HepG2 (cell line): ENCODE measurements at regions not wholly inside any gene's neighbourhood (a gene's known extent, or its start where the extent isn't known, plus 50 kb on each side); places are given as distances from the start of the nearest gene placed in this dataset.
A peak's percentile ranks its signal among the peaks of the same experiment; 100 is the strongest.

ENCODE experiments used
- ATAC-seq: fragments of 200-7000 bp; cut with Tn5 transposase; 3 replicates; pipeline ENCODE4 v1.9.1; 2020; ENCODE audit warnings: mild to moderate bottlenecking, moderate library complexity
- BruUV-seq: library from RNA; stranded (reverse); fragments of 400-500 nt; replicated peaks from 2 replicates; lab custom pipeline; 2021; lab: Mats Ljungman, UMichigan
- CTCF ChIA-PET: fragments of 300-600 bp; formaldehyde crosslinking; extraction: SDS; loops from one replicate; lab custom pipeline; 2021; ENCODE audit warnings: low total read pairs, inconsistent platforms, low intra/inter-chr PET ratio; lab: Yijun Ruan, JAX
- POLR2A ChIA-PET: fragments of 350-600 bp; sonication (Branson Sonifier 250); formaldehyde crosslinking; loops from one replicate; lab custom pipeline; 2020; ENCODE audit warnings: antibody characterized with exemption, inconsistent platforms; lab: Yijun Ruan, JAX
- DNase-seq: peaks from one replicate; pipeline ENCODE4 v3.0.0-alpha.2; 2015; ENCODE audit warnings: low spot score
- FAIRE-seq: peaks from 3 replicates; lab custom pipeline; 2011; peaks lifted over from hg19 to GRCh38; lab: Jason Lieb, UNC
- H2AFZ ChIP-seq: one replicate; pipeline ENCODE4 v1.6.1; 2011; ENCODE audit warnings: low read length, inconsistent platforms
- H3K27ac ChIP-seq: fragments of 300-600 bp; 3 replicates; pipeline ENCODE4 v1.8.0; 2011; ENCODE audit warnings: mixed run types, mild to moderate bottlenecking, mixed read lengths, low read length, inconsistent platforms; ENCODE audit not compliant: insufficient read depth; ENCODE audit errors: extremely low read length
- H3K27me3 ChIP-seq, 2 experiments: fragments of 200-600 bp in 1 of 2; 2 replicates in 1 of 2; 3 replicates in 1 of 2; pipeline versions ENCODE4 v1.6.0 to v1.8.0; 2011; ENCODE audit warnings: low read length in 2 of 2, mild to moderate bottlenecking in 2 of 2, moderate library complexity in 2 of 2, inconsistent platforms in 1 of 2; ENCODE audit not compliant: insufficient read depth in 2 of 2, control insufficient read depth in 1 of 2
- H3K36me3 ChIP-seq, 2 experiments: fragments of 200-600 bp in 1 of 2; replicated peaks in 1 of 2; 2 replicates in 1 of 2; 3 replicates in 1 of 2; pipeline versions ENCODE4 v1.5.1 to v1.8.0; 2011; ENCODE audit warnings: low read length in 2 of 2, inconsistent platforms in 1 of 2; ENCODE audit not compliant: insufficient read depth in 2 of 2, control insufficient read depth in 1 of 2
- H3K4me1 ChIP-seq: 2 replicates; pipeline ENCODE4 v1.5.1; 2012; ENCODE audit warnings: low read length, inconsistent platforms; ENCODE audit not compliant: insufficient read depth
- H3K4me2 ChIP-seq: 2 replicates; pipeline ENCODE4 v1.6.0; 2011; ENCODE audit warnings: low read depth, low read length, inconsistent platforms
- H3K4me3 ChIP-seq, 3 experiments: fragments of 200-600 bp in 1 of 3; sonication (generic), shearing (Covaris generic) in 1 of 3; replicated peaks in 1 of 3; 2 replicates each; pipeline ENCODE4 v1.5.1; 2011 to 2016; ENCODE audit warnings: low read length in 3 of 3, inconsistent platforms in 2 of 3, low read depth in 2 of 3, mild to moderate bottlenecking in 2 of 3, control low read depth in 1 of 3, mixed read lengths in 1 of 3; ENCODE audit not compliant: insufficient read depth in 1 of 3
- H3K79me2 ChIP-seq: one replicate; pipeline ENCODE4 v1.6.1; 2011; ENCODE audit warnings: low read length, inconsistent platforms; ENCODE audit not compliant: insufficient read depth
- H3K9ac ChIP-seq: 2 replicates; pipeline ENCODE4 v1.6.0; 2011; ENCODE audit warnings: mild to moderate bottlenecking, low read depth, low read length, inconsistent platforms; ENCODE audit not compliant: insufficient read depth
- H3K9me3 ChIP-seq: 2 replicates; pipeline ENCODE4 v1.5.1; 2012; ENCODE audit warnings: mild to moderate bottlenecking, low read length
- H4K20me1 ChIP-seq: 2 replicates; pipeline ENCODE4 v1.6.0; 2011; ENCODE audit warnings: inconsistent platforms, mild to moderate bottlenecking, low read length, moderate library complexity; ENCODE audit not compliant: insufficient read depth
- ARID5B ChIP-seq: IDR thresholded peaks from 2 replicates; pipeline ENCODE4 v1.4.0; 2020; ENCODE audit warnings: mild to moderate bottlenecking, missing genetic modification reagents
- FOSL2 ChIP-seq: sonication (generic); formaldehyde crosslinking; IDR thresholded peaks from 2 replicates; pipeline ENCODE4 v1.4.0; 2020; ENCODE audit warnings: missing genetic modification reagents
- FOXC1 ChIP-seq: sonication (generic); formaldehyde crosslinking; IDR thresholded peaks from 2 replicates; pipeline ENCODE4 v1.8.0; 2022; ENCODE audit warnings: mild to moderate bottlenecking, missing genetic modification reagents, borderline replicate concordance
- HINFP ChIP-seq: sonication (generic); formaldehyde crosslinking; IDR thresholded peaks from 2 replicates; pipeline ENCODE4 v1.4.0; 2020; ENCODE audit warnings: low read depth, mild to moderate bottlenecking, missing genetic modification reagents
- MYC ChIP-seq: sonication (generic); formaldehyde crosslinking; IDR thresholded peaks from 2 replicates; pipeline ENCODE4 v1.9.0; 2021; ENCODE audit warnings: missing genetic modification reagents, borderline replicate concordance
- SMC3 ChIP-seq: IDR thresholded peaks from 2 replicates; pipeline ENCODE4 v1.6.1; 2011; ENCODE audit warnings: low read length, improper control_type of control experiment
- ZNF761 ChIP-seq: sonication (generic); formaldehyde crosslinking; conservative IDR thresholded peaks from 2 replicates; pipeline ENCODE4 v1.4.0; 2020; ENCODE audit warnings: mild to moderate bottlenecking, missing genetic modification reagents
- ZNF839 ChIP-seq: sonication (generic); formaldehyde crosslinking; IDR thresholded peaks from 2 replicates; pipeline ENCODE4 v1.4.0; 2020; ENCODE audit warnings: missing genetic modification reagents, mild to moderate bottlenecking, borderline replicate concordance
- WGBS: methylation state at CpG from one replicate; pipeline ENCODE4 v1.1.6; 2017; ENCODE audit warnings: low lambda C conversion rate; 5-methylcytosine and 5-hydroxymethylcytosine counted together
- in situ Hi-C: cut with HindIII; loops from 2 replicates; pipeline ENCODE4 v1.10.0; 2017; ENCODE audit warnings: low pct_unique_long_range_greater_than_20kb; ENCODE audit not compliant: extremely low pct_ligation_motif_present
- intact Hi-C: fragments of 100-400 bp; cut with micrococcal nuclease; formaldehyde crosslinking; loops from one replicate; pipeline ENCODE4 v1.10.0; 2022; ENCODE audit not compliant: unreplicated experiment

- no peaks in the 10 kb centered on the region for H3K79me2 ChIP-seq
- 1% methylated on average over 3 of the region's 3 CpGs for WGBS
- TF ChIP-seq FOXC1 (CRISPR knock-in tag), result no peak
- no peaks in the 10 kb centered on the region for H3K36me3 ChIP-seq
- no peak overlapping the region for H3K4me3 ChIP-seq
- intact Hi-C loops (no loop called here), in situ Hi-C loops (no loop called here)
- DNase-seq, result no peak
- no peaks in the 10 kb centered on the region for H3K9me3 ChIP-seq
- ChIA-PET CTCF (no interaction called here), POLR2A (no interaction called here)
- no peak for FAIRE-seq
- H3K27me3 ChIP-seq, result no peaks in the 10 kb centered on the region
- H2AFZ ChIP-seq, result no peak overlapping the region
- no peak overlapping the region for H3K27ac ChIP-seq
- ATAC-seq, result no peak
- H3K9ac ChIP-seq, result no peak overlapping the region
- H3K4me2 ChIP-seq, result no peak overlapping the region
- no TSS peak for BruUV-seq
- H3K4me1 ChIP-seq, result peaks cover 5% of the 10 kb centered on the region
- no peaks in the 10 kb centered on the region for H4K20me1 ChIP-seq
Observed at GRCh38 chr2:84187258-84187657, 271.8 kb downstream of the SUCLG1 start.

GRCh38 chr2:84181927-84182326 is 277.2 kb downstream of the SUCLG1 start:
- Histone ChIP-seq H3K4me1 (peaks cover 24% of the 10 kb centered on the region), H2AFZ (no peak overlapping the region), H3K9me3 (no peaks in the 10 kb centered on the region), H3K36me3 (no peaks in the 10 kb centered on the region), H3K27ac (no peak overlapping the region), H3K4me2 (no peak overlapping the region), H3K9ac (no peak overlapping the region), H3K4me3 (no peak overlapping the region), H3K79me2 (no peaks in the 10 kb centered on the region)
- WGBS, result 3% methylated on average over 1 of the region's 2 CpGs
- FAIRE-seq, result peak; percentile 40
- peak; percentile 39 for ATAC-seq
- POLR2A ChIA-PET, result no interaction called here
- CTCF ChIA-PET, result no interaction called here
- in situ Hi-C loops, result no loop called here
- BruUV-seq, result no TSS peak
- intact Hi-C loops, result loop anchor here (5.0 kb wide), 1 partner anchor 120 kb away; no protein-coding TSS in a partner anchor
- no peak for DNase-seq
- TF ChIP-seq HINFP (CRISPR knock-in tag), result no peak
- TF ChIP-seq ZNF761 (CRISPR knock-in tag), result no peak
- no peak for TF ChIP-seq ZNF839 (CRISPR knock-in tag)
- no peak for TF ChIP-seq ARID5B (CRISPR knock-in tag)
- TF ChIP-seq FOSL2, result no peak
- no peak for TF ChIP-seq SMC3
- TF ChIP-seq MYC (CRISPR knock-in tag), result no peak
- TF ChIP-seq, all 625 proteins: peak for 0
- H3K27me3 ChIP-seq, result no peaks in the 10 kb centered on the region
- H4K20me1 ChIP-seq, result no peaks in the 10 kb centered on the region
